H1 (cell line): ENCODE measurements at regions not wholly inside any gene's neighbourhood (a gene's known extent, or its start where the extent isn't known, plus 50 kb on each side); places are given as distances from the start of the nearest gene placed in this dataset.

Experiments
- CTCF ChIA-PET: fragments of 300-600 bp; sonication (Branson Sonifier 250); formaldehyde crosslinking; loops from one replicate; lab custom pipeline; 2021; ENCODE audit not compliant: partially characterized antibody; lab: Charles Lee
- POLR2A ChIA-PET: fragments of 300-600 bp; sonication (Branson Sonifier 250); formaldehyde crosslinking; loops from one replicate; lab custom pipeline; 2021; ENCODE audit warnings: inconsistent platforms; ENCODE audit not compliant: partially characterized antibody; lab: Charles Lee
- DNase-seq, 2 experiments: peaks; one replicate each; pipeline versions ENCODE4 v3.0.0 to v3.0.0-alpha.2; 2010 to 2022; ENCODE audit warnings: low spot score in 2 of 2, low read depth in 1 of 2, mixed read lengths in 1 of 2
- FAIRE-seq: peaks from 2 replicates; lab custom pipeline; 2011; peaks lifted over from hg19 to GRCh38; lab: Jason Lieb, UNC
- H2AFZ ChIP-seq: 2 replicates; pipeline ENCODE4 v1.8.1; 2012; ENCODE audit warnings: low read length, inconsistent platforms
- H2AK5ac ChIP-seq: 2 replicates; pipeline ENCODE4 v1.6.1; 2013; ENCODE audit warnings: low read depth, low read length
- H2BK120ac ChIP-seq: replicated peaks from 2 replicates; pipeline ENCODE3; 2013; ENCODE audit warnings: low read depth, low read length, inconsistent platforms
- H2BK12ac ChIP-seq: 2 replicates; pipeline ENCODE4 v1.6.1; 2013; ENCODE audit warnings: low read depth, low read length
- H2BK15ac ChIP-seq: 2 replicates; pipeline ENCODE4 v1.6.1; 2013; ENCODE audit warnings: low read length
- H2BK20ac ChIP-seq: 2 replicates; pipeline ENCODE4 v1.6.1; 2013; ENCODE audit warnings: low read length
- H2BK5ac ChIP-seq: 2 replicates; pipeline ENCODE4 v1.6.1; 2013; ENCODE audit warnings: low read depth, low read length
- H3K14ac ChIP-seq: 2 replicates; pipeline ENCODE4 v1.6.1; 2013; ENCODE audit warnings: inconsistent platforms; ENCODE audit not compliant: insufficient read length
- H3K18ac ChIP-seq: 2 replicates; pipeline ENCODE4 v1.6.1; 2013; ENCODE audit warnings: low read length; ENCODE audit errors: extremely low read depth
- H3K23ac ChIP-seq: 2 replicates; pipeline ENCODE4 v1.6.1; 2013; ENCODE audit warnings: inconsistent platforms; ENCODE audit not compliant: insufficient read length
- H3K23me2 ChIP-seq: 2 replicates; pipeline ENCODE4 v1.6.1; 2013; ENCODE audit warnings: low read depth, low read length
- H3K27ac ChIP-seq: 2 replicates; pipeline ENCODE4 v1.6.1; 2011; ENCODE audit warnings: low read depth, low read length, inconsistent platforms
- H3K27me3 ChIP-seq, 4 experiments: replicated peaks in 1 of 4; 1 replicate in 1 of 4; 2 replicates in 3 of 4; pipeline versions ENCODE4 v1.6.1 to v1.8.1; 2011 to 2013; ENCODE audit warnings: low read length in 3 of 4, mild to moderate bottlenecking in 3 of 4, inconsistent platforms in 2 of 4, mixed read lengths in 2 of 4, moderate library complexity in 1 of 4; ENCODE audit not compliant: control insufficient read depth in 3 of 4, insufficient read depth in 3 of 4; ENCODE audit errors: extremely low read depth in 1 of 4
- H3K36me3 ChIP-seq, 4 experiments: 2 replicates each; pipeline versions ENCODE4 v1.6.1 to v1.8.1; 2011 to 2013; ENCODE audit warnings: mild to moderate bottlenecking in 4 of 4, low read length in 3 of 4, moderate library complexity in 2 of 4, control low read depth in 1 of 4, inconsistent platforms in 1 of 4; ENCODE audit not compliant: insufficient read depth in 4 of 4, control insufficient read depth in 2 of 4
- H3K4ac ChIP-seq: replicated peaks from 2 replicates; pipeline ENCODE3; 2013; ENCODE audit warnings: low read length, low read depth, mixed read lengths, inconsistent platforms; ENCODE audit not compliant: insufficient read length
- H3K4me1 ChIP-seq, 4 experiments: replicated peaks in 1 of 4; 1 replicate in 1 of 4; 2 replicates in 3 of 4; pipeline versions ENCODE4 v1.6.1 to v1.8.1; 2011 to 2013; ENCODE audit warnings: low read length in 3 of 4, inconsistent platforms in 2 of 4, mixed read lengths in 1 of 4; ENCODE audit not compliant: insufficient read depth in 4 of 4, control insufficient read depth in 3 of 4
- H3K4me2 ChIP-seq, 2 experiments: 2 replicates each; pipeline versions ENCODE4 v1.6.1 to v1.8.1; 2011 to 2013; ENCODE audit warnings: low read depth in 2 of 2, low read length in 2 of 2, control low read depth in 1 of 2, inconsistent platforms in 1 of 2, mild to moderate bottlenecking in 1 of 2; ENCODE audit not compliant: insufficient read depth in 1 of 2
- H3K4me3 ChIP-seq, 4 experiments: fragments of 200-600, 300-600 bp in 1 of 4; sonication (generic), shearing (Covaris generic), sonication (Bioruptor Twin) in 1 of 4; 2 replicates each; pipeline versions ENCODE4 v1.5.1 to v1.8.1; 2011 to 2016; ENCODE audit warnings: low read length in 4 of 4, low read depth in 3 of 4, control low read depth in 2 of 4, inconsistent platforms in 2 of 4, mild to moderate bottlenecking in 2 of 4, mixed read lengths in 1 of 4, moderate library complexity in 1 of 4; ENCODE audit not compliant: insufficient read depth in 2 of 4; ENCODE audit errors: extremely low read depth in 1 of 4
- H3K56ac ChIP-seq: replicated peaks from 2 replicates; pipeline ENCODE3; 2013; ENCODE audit warnings: low read depth, mild to moderate bottlenecking, mixed read lengths, low read length, inconsistent platforms; ENCODE audit not compliant: insufficient read length
- H3K79me1 ChIP-seq: 2 replicates; pipeline ENCODE4 v1.6.1; 2013; ENCODE audit warnings: low read depth, low read length, control low read depth
- H3K79me2 ChIP-seq, 2 experiments: 2 replicates each; pipeline versions ENCODE4 v1.6.1 to v1.8.1; 2012 to 2013; ENCODE audit warnings: low read length in 2 of 2, mild to moderate bottlenecking in 2 of 2, inconsistent platforms in 1 of 2; ENCODE audit not compliant: insufficient read depth in 2 of 2, control insufficient read depth in 1 of 2
- H3K9ac ChIP-seq, 4 experiments: replicated peaks in 1 of 4; 1 replicate in 1 of 4; 2 replicates in 3 of 4; pipeline versions ENCODE4 v1.6.1 to v1.8.1; 2011 to 2013; ENCODE audit warnings: low read depth in 3 of 4, low read length in 3 of 4, control low read depth in 2 of 4, mild to moderate bottlenecking in 2 of 4, moderate library complexity in 2 of 4, inconsistent platforms in 1 of 4; ENCODE audit errors: extremely low read depth in 1 of 4
- H3K9me3 ChIP-seq, 2 experiments: 2 replicates each; pipeline versions ENCODE4 v1.6.1 to v1.8.1; 2012 to 2013; ENCODE audit warnings: mild to moderate bottlenecking in 2 of 2, moderate library complexity in 2 of 2, control low read depth in 1 of 2, inconsistent platforms in 1 of 2, low read depth in 1 of 2, low read length in 1 of 2, mixed read lengths in 1 of 2; ENCODE audit not compliant: insufficient read depth in 2 of 2
- H4K20me1 ChIP-seq, 2 experiments: replicated peaks in 1 of 2; 2 replicates each; pipeline versions ENCODE3 to v1.8.1; 2011 to 2013; ENCODE audit warnings: inconsistent platforms in 2 of 2, low read length in 2 of 2, mild to moderate bottlenecking in 1 of 2; ENCODE audit not compliant: insufficient read depth in 2 of 2, control insufficient read depth in 1 of 2
- H4K5ac ChIP-seq: 2 replicates; pipeline ENCODE4 v1.6.1; 2013; ENCODE audit warnings: low read length, low read depth, mixed read lengths, inconsistent platforms; ENCODE audit not compliant: insufficient read length
- H4K8ac ChIP-seq: 2 replicates; pipeline ENCODE4 v1.8.0; 2013; ENCODE audit warnings: mild to moderate bottlenecking, moderate library complexity, low read length, inconsistent platforms; ENCODE audit not compliant: insufficient read depth; ENCODE audit errors: extremely low read depth
- H4K91ac ChIP-seq: replicated peaks from 2 replicates; pipeline ENCODE3; 2013; ENCODE audit warnings: low read length, mixed read lengths, inconsistent platforms; ENCODE audit not compliant: insufficient read length
- SP1 ChIP-seq: IDR thresholded peaks from 2 replicates; pipeline ENCODE4 v1.6.1; 2011; ENCODE audit warnings: low read depth, low read length
- WGBS, 2 experiments: shearing (Covaris generic) in 1 of 2; methylation state at CpG; one replicate each; pipeline versions ENCODE4 v1.1.6 to v1.1.7; 2013 to 2015; ENCODE audit warnings: low lambda C conversion rate in 2 of 2, mixed read lengths in 2 of 2, inconsistent platforms in 1 of 2, low coverage in 1 of 2, missing lambda C conversion rate in 1 of 2; ENCODE audit not compliant: insufficient replicate concordance in 2 of 2, insufficient coverage in 1 of 2, insufficient read length in 1 of 2; ENCODE audit errors: extremely low coverage in 1 of 2, missing lambda C conversion rate in 1 of 2; 5-methylcytosine and 5-hydroxymethylcytosine counted together
- TF ChIP-seq, protein P1 (sequence below): IDR thresholded peaks from 2 replicates; pipeline ENCODE4 v1.6.1; 2012; ENCODE audit warnings: inconsistent platforms

DNA sequence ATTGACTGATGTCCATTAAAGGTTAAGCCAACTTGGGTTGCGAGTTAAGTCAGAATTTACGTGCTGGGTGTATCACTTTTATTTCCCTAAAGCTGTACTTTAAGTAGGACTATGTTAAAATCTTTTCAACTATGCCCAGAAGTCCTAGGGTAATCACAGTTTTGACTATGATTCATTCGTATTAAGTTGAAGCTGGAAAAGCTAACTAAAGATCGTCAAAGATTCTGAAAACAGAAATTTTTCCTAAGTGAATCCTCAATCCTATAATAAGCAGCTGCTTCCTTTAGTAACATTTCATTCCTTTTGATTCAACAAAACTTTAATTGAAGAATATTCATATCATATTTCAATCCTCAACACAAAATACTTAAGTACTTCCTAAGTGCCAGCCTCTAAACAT is 460.4 kb downstream of the ACTL7B start:
- Histone ChIP-seq H4K8ac (no peak overlapping the region), H3K4me3 (no peak overlapping the region), H3K36me3 (no peaks in the 10 kb centered on the region), H3K4ac (no peak overlapping the region), H2AFZ (no peak overlapping the region), H3K79me2 (no peaks in the 10 kb centered on the region), H4K20me1 (no peaks in the 10 kb centered on the region), H2BK5ac (no peak overlapping the region), H2BK12ac (no peak overlapping the region), H3K27ac (no peak overlapping the region), H3K23ac (no peak overlapping the region), H3K4me2 (no peak overlapping the region), H2AK5ac (no peak overlapping the region), H4K91ac (no peak overlapping the region), H3K18ac (no peak overlapping the region), H4K5ac (no peak overlapping the region), H3K79me1 (no peaks in the 10 kb centered on the region), H2BK15ac (no peak overlapping the region), H3K23me2 (no peaks in the 10 kb centered on the region), H2BK20ac (no peak overlapping the region), H3K9ac (no peak overlapping the region), H3K14ac (no peak overlapping the region), H3K27me3 (no peaks in the 10 kb centered on the region), H3K56ac (no peak overlapping the region), H3K4me1 (no peaks in the 10 kb centered on the region), H2BK120ac (no peak overlapping the region), H3K9me3 (0 out of 4 replicates have a peak, but pooled peaks cover 0 to 8% of the 10 kb centered on the region in 2 experiments)
- DNase-seq (no peak), FAIRE-seq (no peak)
- POLR2A ChIA-PET, result no interaction called here
- CTCF ChIA-PET, result interaction anchor here (1.2 kb wide), 1 partner anchor 21 kb away, joined by 3 read pairs; no protein-coding TSS in a partner anchor
- 89% methylated on average over 4 of the region's 4 CpGs; no CpG with 5 or more reads in 1 of the 2 experiments for WGBS, 2 experiments
- TF ChIP-seq SP1, result no peak
- TF ChIP-seq, protein P1, sequence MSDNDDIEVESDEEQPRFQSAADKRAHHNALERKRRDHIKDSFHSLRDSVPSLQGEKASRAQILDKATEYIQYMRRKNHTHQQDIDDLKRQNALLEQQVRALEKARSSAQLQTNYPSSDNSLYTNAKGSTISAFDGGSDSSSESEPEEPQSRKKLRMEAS, result no peak
